Amniotic epithelial cell (primary cell): ENCODE measurements at regions not wholly inside any gene's neighbourhood (a gene's known extent, or its start where the extent isn't known, plus 50 kb on each side); places are given as distances from the start of the nearest gene placed in this dataset.

Source experiments
- DNase-seq: peaks from one replicate; pipeline ENCODE4 v3.0.0-alpha.2; 2010; ENCODE audit warnings: low read depth

GRCh38 chr7:73964786-73965185 lies 63.2 kb upstream of the ELN start:
- no peak for DNase-seq

GRCh38 chr7:73966062-73966940 lies 61.7 kb upstream of the ELN start:
- DNase-seq, result no peak

GRCh38 chr7:73966941-73967831 lies 60.8 kb upstream of the ELN start:
- DNase-seq, result no peak

- DNase-seq, result no peak
These were observed 60.1 kb upstream of the ELN start for GRCh38 chr7:73967832-73968290.

GRCh38 chr7:73968487-73968886 lies 59.5 kb upstream of the ELN start:
- peak; percentile 19 for DNase-seq

GRCh38 chr7:73969991-73970390 lies 58.0 kb upstream of the ELN start:
- no peak for DNase-seq

- no peak for DNase-seq
These were observed 57.2 kb upstream of the ELN start for GRCh38 chr7:73970801-73971229.

- no peak for DNase-seq
These were observed 56.7 kb upstream of the ELN start for GRCh38 chr7:73971322-73971703.

- no peak for DNase-seq
These were observed 56.1 kb upstream of the ELN start for GRCh38 chr7:73971704-73972341.

- DNase-seq, result no peak
These were observed 55.4 kb upstream of the ELN start for GRCh38 chr7:73972614-73973013.

- DNase-seq, result no peak
These were observed 54.9 kb upstream of the ELN start for GRCh38 chr7:73973091-73973490.

GRCh38 chr7:73974101-73974947 lies 53.6 kb upstream of the ELN start:
- DNase-seq, result no peak

GRCh38 chr7:73974948-73975926 lies 52.7 kb upstream of the ELN start:
- no peak for DNase-seq

- DNase-seq, result no peak
These were observed 51.0 kb upstream of the ELN start for GRCh38 chr7:73976761-73977618.

- peak; percentile 41 for DNase-seq
These were observed 50.1 kb upstream of the ELN start for GRCh38 chr7:73977619-73978618.
